CD14-positive monocyte (primary cell): ENCODE measurements at regions not wholly inside any gene's neighbourhood (a gene's known extent, or its start where the extent isn't known, plus 50 kb on each side); places are given as distances from the start of the nearest gene placed in this dataset.

Experiments used
- DNase-seq, 3 donors: peaks; one replicate each; pipeline ENCODE4 v3.0.0-alpha.2; 2011 to 2022
- H2AFZ ChIP-seq: 2 replicates; pipeline ENCODE4 v1.6.0; 2012; ENCODE audit warnings: mild to moderate bottlenecking, low read depth, low read length, inconsistent platforms; ENCODE audit not compliant: insufficient read depth, poor library complexity, severe bottlenecking
- H3K27ac ChIP-seq, 2 donors: 1 replicate in 1 of 2; 2 replicates in 1 of 2; pipeline ENCODE4 v1.5.1; 2012 to 2013; ENCODE audit warnings: low read length in 2 of 2, control low read depth in 1 of 2, inconsistent platforms in 1 of 2, low read depth in 1 of 2, mild to moderate bottlenecking in 1 of 2
- H3K27me3 ChIP-seq, 2 donors: one replicate each; pipeline versions ENCODE4 v1.6.0 to v1.6.1; 2011 to 2013; ENCODE audit warnings: low read length in 2 of 2; ENCODE audit not compliant: control insufficient read depth in 2 of 2, insufficient read depth in 2 of 2
- H3K36me3 ChIP-seq, 2 donors: replicated peaks in 1 of 2; 1 replicate in 1 of 2; 2 replicates in 1 of 2; pipeline versions ENCODE4 v1.5.1 to v1.6.1; 2012 to 2013; ENCODE audit warnings: low read length in 2 of 2, control low read depth in 1 of 2, inconsistent platforms in 1 of 2, mild to moderate bottlenecking in 1 of 2; ENCODE audit not compliant: insufficient read depth in 2 of 2, control insufficient read depth in 1 of 2
- H3K4me1 ChIP-seq, 2 donors: 1 replicate in 1 of 2; 2 replicates in 1 of 2; pipeline versions ENCODE4 v1.5.1 to v1.6.1; 2012 to 2013; ENCODE audit warnings: low read length in 2 of 2, control low read depth in 1 of 2, inconsistent platforms in 1 of 2, mild to moderate bottlenecking in 1 of 2, moderate library complexity in 1 of 2; ENCODE audit not compliant: insufficient read depth in 2 of 2, control insufficient read depth in 1 of 2
- H3K4me2 ChIP-seq: replicated peaks from 2 replicates; pipeline ENCODE3; 2012; ENCODE audit warnings: low read length, moderate library complexity, mild to moderate bottlenecking; ENCODE audit not compliant: poor library complexity, severe bottlenecking; ENCODE audit errors: extremely low read depth
- H3K4me3 ChIP-seq, 3 experiments: fragments of 200-600 bp in 1 of 3; sonication (generic) in 1 of 3; replicated peaks in 1 of 3; 1 replicate in 2 of 3; 2 replicates in 1 of 3; pipeline ENCODE4 v1.5.1; 2011 to 2013; ENCODE audit warnings: low read length in 3 of 3, mild to moderate bottlenecking in 3 of 3, control low read depth in 2 of 3, low read depth in 2 of 3, inconsistent platforms in 1 of 3, moderate library complexity in 1 of 3
- H3K79me2 ChIP-seq: 2 replicates; pipeline ENCODE4 v1.6.0; 2012; ENCODE audit warnings: mild to moderate bottlenecking, control low read depth, inconsistent platforms, low read length, moderate library complexity; ENCODE audit not compliant: insufficient read depth
- H3K9ac ChIP-seq: 2 replicates; pipeline ENCODE4 v1.6.0; 2017; ENCODE audit warnings: low read length, mild to moderate bottlenecking; ENCODE audit not compliant: insufficient read depth, poor library complexity, severe bottlenecking
- H3K9me3 ChIP-seq, 2 donors: replicated peaks in 1 of 2; 1 replicate in 1 of 2; 2 replicates in 1 of 2; pipeline versions ENCODE4 v1.5.1 to v1.6.1; 2012 to 2013; ENCODE audit warnings: low read length in 2 of 2, control low read depth in 1 of 2; ENCODE audit not compliant: control insufficient read depth in 1 of 2, insufficient read depth in 1 of 2
- H4K20me1 ChIP-seq: 2 replicates; pipeline ENCODE4 v1.6.0; 2012; ENCODE audit warnings: mild to moderate bottlenecking, low read length, control low read depth, moderate library complexity; ENCODE audit not compliant: insufficient read depth
- H3K27ac Mint-ChIP-seq, 7 donors: one replicate each; pipeline ENCODE4 v1.8.0; 2020; ENCODE audit warnings: mild to moderate bottlenecking in 7 of 7, mixed read lengths in 7 of 7, moderate library complexity in 6 of 7, inconsistent platforms in 2 of 7
- H3K27me3 Mint-ChIP-seq, 3 donors: one replicate each; pipeline ENCODE4 v1.8.0; 2021 to 2022; ENCODE audit warnings: low read depth in 3 of 3, mild to moderate bottlenecking in 3 of 3, mixed read lengths in 3 of 3, moderate library complexity in 3 of 3, inconsistent platforms in 1 of 3
- H3K36me3 Mint-ChIP-seq, 2 donors: one replicate each; pipeline ENCODE4 v1.8.0; 2020; ENCODE audit warnings: mixed read lengths in 2 of 2, inconsistent platforms in 1 of 2, mild to moderate bottlenecking in 1 of 2
- H3K4me1 Mint-ChIP-seq: one replicate; pipeline ENCODE4 v1.8.0; 2020; ENCODE audit warnings: mild to moderate bottlenecking, mixed read lengths
- H3K4me3 Mint-ChIP-seq, 2 donors: one replicate each; pipeline ENCODE4 v1.8.0; 2020; ENCODE audit warnings: mild to moderate bottlenecking in 2 of 2, mixed read lengths in 2 of 2, moderate library complexity in 1 of 2
- H3K9me3 Mint-ChIP-seq, 7 donors: one replicate each; pipeline ENCODE4 v1.8.0; 2020 to 2022; ENCODE audit warnings: mixed read lengths in 7 of 7, mild to moderate bottlenecking in 6 of 7, moderate library complexity in 6 of 7, inconsistent platforms in 2 of 7
- WGBS: methylation state at CpG from one replicate; pipeline ENCODE4 v1.1.5; 2013; ENCODE audit warnings: missing lambda C conversion rate; ENCODE audit not compliant: insufficient coverage; 5-methylcytosine and 5-hydroxymethylcytosine counted together
- intact Hi-C, 2 donors: fragments of 100-400 bp; cut with micrococcal nuclease; formaldehyde crosslinking; loops; one replicate each; pipeline versions ENCODE4 v1.15.0 to v1.15.1; 2023
- TF ChIP-seq, protein P1 (sequence below): fragments of 200-600 bp; IDR thresholded peaks from one replicate; pipeline ENCODE4 v1.8.0; 2022; ENCODE audit warnings: antibody characterized with exemption, mild to moderate bottlenecking

DNA sequence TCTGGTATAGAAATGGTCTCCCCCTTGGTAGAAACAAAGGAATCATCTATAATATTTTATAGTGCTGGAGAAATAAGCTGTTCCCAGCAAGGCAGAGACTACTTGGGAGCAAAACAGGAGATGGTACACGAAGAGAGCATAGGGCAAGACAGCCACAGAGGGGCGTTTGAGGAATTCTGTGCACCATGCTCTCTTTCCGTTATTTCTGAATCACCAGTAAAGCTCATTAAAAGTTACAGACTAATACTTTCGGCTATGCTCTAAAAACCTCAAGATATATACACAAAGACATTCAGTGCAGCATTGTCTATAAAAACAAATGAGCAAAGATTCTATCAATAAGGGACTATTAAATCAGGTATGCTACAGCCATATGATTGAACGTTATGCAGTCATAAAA is 68.5 kb upstream of the FHIP2A start:
- no peaks in the 10 kb centered on the region for H3K9me3 ChIP-seq
- H3K36me3 ChIP-seq = no peaks in the 10 kb centered on the region
- H3K27ac ChIP-seq = no peak overlapping the region
- H3K27ac Mint-ChIP-seq = no peak overlapping the region
- peaks cover 0 to 5% (median 0%) of the 10 kb centered on the region in 7 donors for H3K9me3 Mint-ChIP-seq
- H2AFZ ChIP-seq = no peak overlapping the region
- H3K4me3 ChIP-seq = no peak overlapping the region
- H3K4me3 Mint-ChIP-seq = no peak overlapping the region
- no peaks in the 10 kb centered on the region for H3K4me1 ChIP-seq
- WGBS = 86% methylated on average over 3 of the region's 5 CpGs
- no peak overlapping the region for H3K4me2 ChIP-seq
- H3K27me3 Mint-ChIP-seq = peaks cover 0 to 6% (median 4%) of the 10 kb centered on the region in 3 donors
- intact Hi-C loops = no loop called here
- no peak overlapping the region for H3K9ac ChIP-seq
- H3K27me3 ChIP-seq = no peaks in the 10 kb centered on the region
- H4K20me1 ChIP-seq = no peaks in the 10 kb centered on the region
- TF ChIP-seq, protein P1, sequence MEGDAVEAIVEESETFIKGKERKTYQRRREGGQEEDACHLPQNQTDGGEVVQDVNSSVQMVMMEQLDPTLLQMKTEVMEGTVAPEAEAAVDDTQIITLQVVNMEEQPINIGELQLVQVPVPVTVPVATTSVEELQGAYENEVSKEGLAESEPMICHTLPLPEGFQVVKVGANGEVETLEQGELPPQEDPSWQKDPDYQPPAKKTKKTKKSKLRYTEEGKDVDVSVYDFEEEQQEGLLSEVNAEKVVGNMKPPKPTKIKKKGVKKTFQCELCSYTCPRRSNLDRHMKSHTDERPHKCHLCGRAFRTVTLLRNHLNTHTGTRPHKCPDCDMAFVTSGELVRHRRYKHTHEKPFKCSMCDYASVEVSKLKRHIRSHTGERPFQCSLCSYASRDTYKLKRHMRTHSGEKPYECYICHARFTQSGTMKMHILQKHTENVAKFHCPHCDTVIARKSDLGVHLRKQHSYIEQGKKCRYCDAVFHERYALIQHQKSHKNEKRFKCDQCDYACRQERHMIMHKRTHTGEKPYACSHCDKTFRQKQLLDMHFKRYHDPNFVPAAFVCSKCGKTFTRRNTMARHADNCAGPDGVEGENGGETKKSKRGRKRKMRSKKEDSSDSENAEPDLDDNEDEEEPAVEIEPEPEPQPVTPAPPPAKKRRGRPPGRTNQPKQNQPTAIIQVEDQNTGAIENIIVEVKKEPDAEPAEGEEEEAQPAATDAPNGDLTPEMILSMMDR = no peak
- H3K4me1 Mint-ChIP-seq = no peaks in the 10 kb centered on the region
- no peaks in the 10 kb centered on the region for H3K79me2 ChIP-seq
- no peak for DNase-seq
- no peaks in the 10 kb centered on the region for H3K36me3 Mint-ChIP-seq

DNA sequence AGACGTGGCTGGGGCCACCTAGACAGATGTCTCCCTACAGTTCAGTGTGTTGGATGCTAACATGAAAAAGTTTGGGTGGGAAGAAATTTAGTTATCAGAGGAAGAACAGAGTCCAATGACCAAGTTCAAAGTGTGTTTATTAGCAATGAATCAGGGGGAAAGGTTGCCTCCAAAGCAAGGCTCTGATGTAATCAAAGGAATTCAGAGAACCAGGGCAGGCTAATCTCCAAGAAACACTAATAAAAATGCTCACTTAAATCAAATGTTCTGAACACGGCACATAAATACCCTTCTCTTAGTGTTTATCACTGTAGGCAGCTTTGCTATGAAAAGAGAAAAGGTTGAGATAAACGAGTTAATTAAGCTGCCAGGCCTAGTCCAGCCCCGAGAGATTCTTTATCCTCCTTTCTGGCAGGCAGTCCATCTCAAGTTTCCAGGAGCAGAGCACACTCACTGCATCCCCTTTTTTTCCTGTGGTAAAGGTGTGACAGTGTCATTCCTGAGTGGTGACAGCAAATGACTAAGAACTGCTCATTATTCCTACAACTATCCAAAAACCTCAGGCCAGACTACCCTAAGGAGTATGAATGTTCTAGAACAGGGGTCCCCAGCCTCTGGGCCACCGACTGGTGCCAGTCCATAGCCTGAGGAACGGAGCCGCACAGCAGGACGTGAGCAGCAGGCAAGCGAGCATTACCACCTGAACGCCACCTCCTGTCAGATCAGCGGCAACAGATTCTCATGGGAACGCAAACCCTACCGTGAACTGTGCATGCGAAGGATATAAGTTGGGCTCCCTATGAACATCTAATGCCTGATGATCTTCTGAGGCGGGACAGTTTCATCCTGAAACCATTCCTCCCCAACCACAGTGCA is 66.9 kb upstream of the FHIP2A start:
- no peak overlapping the region for H3K4me3 Mint-ChIP-seq

More for the DNA sequence above, 66.9 kb upstream of the FHIP2A start:
- WGBS = 93% methylated on average over 12 of the region's 15 CpGs
- Mint-ChIP-seq H3K27me3 (peaks cover 0 to under 1% (median under 1%) of the 10 kb centered on the region in 3 donors), H3K9me3 (peaks cover 0 to 5% (median 0%) of the 10 kb centered on the region in 7 donors), H3K4me1 (no peaks in the 10 kb centered on the region), H3K27ac (no peak overlapping the region), H3K36me3 (no peaks in the 10 kb centered on the region)
- Histone ChIP-seq H3K4me1 (no peaks in the 10 kb centered on the region), H3K4me3 (no peak overlapping the region), H3K27me3 (no peaks in the 10 kb centered on the region), H3K9ac (no peak overlapping the region), H3K27ac (no peak overlapping the region), H3K36me3 (no peaks in the 10 kb centered on the region), H3K4me2 (no peak overlapping the region), H2AFZ (no peak overlapping the region), H3K79me2 (no peaks in the 10 kb centered on the region), H4K20me1 (no peaks in the 10 kb centered on the region), H3K9me3 (no peaks in the 10 kb centered on the region)
- intact Hi-C loops = no loop called here
- TF ChIP-seq, protein P1 = no peak
- DNase-seq = no peak
